GM18519 (cell line): ENCODE measurements at regions not wholly inside any gene's neighbourhood (a gene's known extent, or its start where the extent isn't known, plus 50 kb on each side); places are given as distances from the start of the nearest gene placed in this dataset.
"Not testable (repeated sequence)": the region's sequence is repeated elsewhere in the genome, so short reads cannot be mapped to it uniquely, and the experiment has no call there.

Experiments
- ATAC-seq: cut with Tn5 transposase; IDR thresholded peaks from one replicate; pipeline ENCODE4 v1.9.1; 2021; ENCODE audit warnings: mild to moderate bottlenecking, moderate library complexity; ENCODE audit not compliant: unreplicated experiment, low FRiP score

GRCh38 chr5:125972706-125973105 is 450.5 kb upstream of the GRAMD2B start:
- ATAC-seq: no peak

DNA sequence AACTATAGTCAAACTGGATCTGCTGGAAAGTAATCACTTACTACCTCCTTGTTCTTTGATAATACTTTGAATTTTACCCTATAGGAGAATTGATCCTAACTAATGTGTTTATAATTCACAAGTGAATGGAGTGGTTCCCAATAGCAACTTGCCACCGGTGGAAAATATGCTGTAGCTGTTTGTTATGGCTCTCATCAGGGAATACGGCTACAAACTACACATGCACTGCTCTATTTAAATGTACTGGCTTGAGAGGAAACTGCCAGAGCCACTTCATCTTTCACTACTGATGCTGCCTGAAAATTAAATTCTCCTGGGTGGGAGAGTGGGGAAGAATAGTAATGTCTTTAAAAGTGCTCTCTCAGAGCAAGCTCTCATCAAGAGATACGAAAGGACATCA is 448.5 kb upstream of the GRAMD2B start:
- no peak for ATAC-seq

DNA sequence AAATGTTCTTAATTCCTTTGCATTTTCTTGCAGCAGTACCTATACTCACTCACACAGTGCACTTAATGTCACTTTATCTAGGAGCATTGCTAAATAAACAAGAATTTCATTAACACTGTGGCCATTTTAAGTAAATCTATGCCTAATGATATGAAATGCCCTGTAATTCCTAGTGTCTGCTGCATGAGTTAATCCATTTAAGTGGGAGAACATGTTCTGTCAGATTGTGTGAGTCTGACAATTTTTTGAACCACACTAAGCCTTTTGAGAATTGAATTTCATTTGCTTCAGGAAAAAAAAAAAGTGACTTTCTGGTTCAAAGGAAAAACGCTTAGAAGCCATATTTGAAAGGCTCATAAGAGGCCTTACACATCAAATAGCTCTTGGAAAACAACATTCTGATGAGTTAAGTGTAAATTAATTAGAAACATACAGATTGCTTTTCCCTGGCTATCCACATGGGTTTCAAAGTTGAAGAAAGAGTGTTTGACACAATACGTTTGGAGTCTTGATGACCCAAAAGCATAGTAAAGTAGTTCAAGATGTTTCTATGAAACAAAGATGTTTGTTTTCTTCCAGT is 446.7 kb upstream of the GRAMD2B start:
- no peak for ATAC-seq

- no peak for ATAC-seq
Observed at GRCh38 chr5:125978015-125978414, 445.2 kb upstream of the GRAMD2B start.

GRCh38 chr5:125979636-125980035 is 443.6 kb upstream of the GRAMD2B start:
- ATAC-seq: no peak

- no peak for ATAC-seq
Observed at GRCh38 chr5:125981016-125981415, 442.2 kb upstream of the GRAMD2B start.

DNA sequence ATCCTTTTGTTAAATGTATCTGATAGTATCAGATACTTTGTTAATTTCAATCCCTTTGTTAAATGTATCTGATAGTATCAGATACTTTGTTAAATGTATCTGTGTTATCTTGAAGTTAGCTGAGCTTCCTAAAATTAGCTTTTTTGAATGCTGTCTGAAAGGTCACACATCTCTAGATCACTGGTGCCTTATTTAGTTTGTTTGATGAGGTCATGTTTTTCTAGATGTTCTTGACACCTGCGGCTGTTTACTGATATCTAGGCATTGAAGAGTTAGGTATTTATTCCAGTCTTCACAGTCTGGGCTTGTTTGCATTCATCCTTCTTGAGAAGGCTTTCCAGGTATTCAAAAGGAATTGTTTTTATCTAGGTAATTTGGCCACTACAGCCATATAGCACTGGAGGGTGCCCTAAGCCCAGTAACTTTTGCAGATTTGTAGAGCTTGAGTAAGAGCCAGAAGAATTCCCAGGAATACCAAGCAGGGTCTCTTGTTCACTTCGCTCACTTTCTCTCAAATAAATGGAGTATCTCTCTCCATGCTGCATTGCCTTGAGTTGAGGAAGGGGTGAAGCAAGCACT is 435.4 kb upstream of the GRAMD2B start:
- no peak for ATAC-seq

GRCh38 chr5:125992050-125992449 is 431.2 kb upstream of the GRAMD2B start:
- no peak for ATAC-seq

- not testable (repeated sequence) for ATAC-seq
Observed at GRCh38 chr5:125999271-126000030, 423.8 kb upstream of the GRAMD2B start.

- no peak for ATAC-seq
Observed at GRCh38 chr5:126000507-126000906, 422.7 kb upstream of the GRAMD2B start.

DNA sequence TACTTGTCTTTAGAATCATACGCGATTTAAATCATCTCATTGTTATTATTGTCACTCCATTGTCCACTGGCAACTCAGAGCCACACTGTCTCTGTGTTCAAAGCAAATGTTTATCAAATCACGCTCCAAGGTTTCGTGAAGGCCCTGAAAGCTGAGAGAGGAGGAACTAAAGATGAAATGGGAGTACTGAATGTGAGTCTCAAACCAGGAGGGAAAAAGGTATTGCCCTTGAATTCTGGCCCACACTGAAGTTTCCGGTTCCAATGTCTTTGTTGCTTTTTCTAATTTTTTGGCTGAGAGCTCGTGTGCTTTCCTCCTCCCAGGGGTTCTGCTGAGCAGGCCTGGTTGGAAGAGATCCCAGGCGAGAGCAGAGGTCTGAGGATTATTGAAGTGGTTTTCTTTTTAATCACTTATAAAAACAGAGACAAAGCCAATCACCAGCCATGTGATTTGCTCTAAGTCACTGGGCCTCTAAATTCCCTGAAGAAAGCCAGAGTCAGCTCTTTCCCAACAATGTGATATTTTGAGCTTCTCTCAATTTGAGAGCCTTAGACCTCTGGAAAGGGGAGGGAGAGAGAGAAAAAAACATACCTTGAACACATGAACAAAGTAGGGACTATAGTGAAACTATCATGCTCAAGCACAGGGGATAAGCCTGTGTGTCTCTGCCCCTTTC is 420.8 kb upstream of the GRAMD2B start:
- ATAC-seq: no peak

DNA sequence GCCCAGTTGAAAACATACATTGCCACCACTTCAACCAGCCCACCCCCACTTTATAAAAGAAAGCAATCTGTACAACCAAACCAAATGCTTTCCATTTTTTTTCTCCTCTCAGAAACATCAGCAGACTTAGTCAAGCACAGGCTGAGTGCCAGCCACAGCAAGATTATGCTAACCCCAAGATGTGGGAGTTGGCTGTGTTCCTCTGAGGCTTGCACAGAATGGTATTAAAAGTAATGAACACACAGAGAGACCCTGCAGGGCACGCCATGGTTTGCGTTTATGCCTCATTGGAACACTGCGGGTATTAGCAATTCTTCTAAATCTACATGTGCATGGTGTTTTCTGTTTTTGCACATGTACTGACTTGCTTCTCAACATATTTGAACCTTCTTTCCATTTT is 419.9 kb upstream of the GRAMD2B start:
- no peak for ATAC-seq

GRCh38 chr5:126004636-126005035 is 418.6 kb upstream of the GRAMD2B start:
- no peak for ATAC-seq

DNA sequence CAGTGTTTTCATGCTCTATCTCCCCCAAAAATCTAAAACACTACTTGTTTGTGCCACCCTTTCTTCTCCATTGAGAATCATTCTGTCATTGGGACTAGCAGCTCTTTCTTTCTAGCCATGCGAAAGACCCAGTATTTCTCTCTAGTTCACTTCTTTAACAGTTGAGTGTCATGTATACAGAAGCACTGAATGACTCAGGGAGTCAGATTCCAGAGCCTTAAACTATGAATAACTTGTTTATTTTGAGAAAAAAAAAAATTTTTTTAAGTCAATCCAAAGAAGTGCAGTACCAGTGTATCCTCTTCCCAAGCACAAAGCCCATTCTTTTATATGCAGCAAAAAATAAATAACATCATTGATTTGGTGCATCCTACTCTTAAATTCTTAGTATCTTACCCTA is 415.4 kb upstream of the GRAMD2B start:
- no peak for ATAC-seq

DNA sequence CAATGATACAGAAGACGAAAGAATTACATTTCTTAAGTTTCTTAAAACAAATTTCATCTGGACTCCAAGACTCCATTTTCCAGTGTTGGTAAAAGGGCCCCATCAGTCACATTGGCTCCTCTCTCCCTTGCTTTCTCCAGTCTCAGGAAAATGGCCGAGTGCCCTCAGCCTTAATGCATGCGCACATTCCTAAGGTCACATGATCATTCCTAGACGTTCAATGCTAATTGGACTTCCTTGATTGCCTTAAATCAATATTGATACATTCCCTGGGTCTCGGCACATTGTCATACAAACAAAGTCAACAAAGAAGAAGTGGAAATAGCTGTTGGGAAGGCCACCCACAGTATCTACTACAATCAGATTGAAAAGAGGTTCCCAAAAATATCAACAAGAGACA is 413.6 kb upstream of the GRAMD2B start:
- ATAC-seq: no peak

GRCh38 chr5:126011526-126011925 is 411.7 kb upstream of the GRAMD2B start:
- not testable (repeated sequence) for ATAC-seq

DNA sequence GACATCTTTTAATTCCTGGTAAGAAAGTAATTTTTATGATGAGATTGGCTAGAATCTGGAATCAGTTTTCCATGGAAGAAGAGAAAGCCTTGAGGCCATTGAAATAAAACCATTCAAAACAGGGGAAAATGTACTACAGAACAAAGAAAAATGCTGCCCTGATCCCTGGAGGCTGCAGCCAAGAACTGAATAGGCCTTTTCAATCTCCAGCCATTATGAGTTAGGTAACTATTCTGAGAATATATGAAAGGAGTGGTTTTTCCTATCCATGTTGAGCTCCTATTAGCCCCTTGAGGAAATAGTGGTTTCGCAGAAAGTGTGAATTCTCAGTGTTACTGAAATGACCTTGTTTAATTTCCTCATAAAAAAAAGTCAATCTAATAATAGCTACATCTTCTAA is 408.5 kb upstream of the GRAMD2B start:
- no peak for ATAC-seq

- no peak for ATAC-seq
Observed at GRCh38 chr5:126015235-126016181, 407.7 kb upstream of the GRAMD2B start.

DNA sequence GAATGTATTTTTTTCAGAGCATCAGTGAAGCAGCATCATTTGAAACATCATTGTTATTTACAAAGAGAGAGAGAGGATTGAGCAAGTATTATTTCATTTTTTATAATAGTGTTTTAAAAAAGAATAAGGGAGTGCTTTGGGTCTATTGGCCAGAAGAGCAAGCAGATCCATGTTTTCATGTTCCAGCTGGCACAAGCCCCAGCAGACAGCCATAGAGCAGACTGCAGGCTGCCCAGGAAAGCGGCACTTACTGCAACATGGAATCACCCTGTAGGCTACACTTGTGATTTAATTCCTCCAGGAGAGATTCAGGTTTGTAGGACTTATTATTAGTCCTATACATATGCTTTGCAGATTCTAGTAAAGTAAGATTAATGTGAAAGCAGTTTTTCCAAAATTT is 407.0 kb upstream of the GRAMD2B start:
- ATAC-seq: no peak

DNA sequence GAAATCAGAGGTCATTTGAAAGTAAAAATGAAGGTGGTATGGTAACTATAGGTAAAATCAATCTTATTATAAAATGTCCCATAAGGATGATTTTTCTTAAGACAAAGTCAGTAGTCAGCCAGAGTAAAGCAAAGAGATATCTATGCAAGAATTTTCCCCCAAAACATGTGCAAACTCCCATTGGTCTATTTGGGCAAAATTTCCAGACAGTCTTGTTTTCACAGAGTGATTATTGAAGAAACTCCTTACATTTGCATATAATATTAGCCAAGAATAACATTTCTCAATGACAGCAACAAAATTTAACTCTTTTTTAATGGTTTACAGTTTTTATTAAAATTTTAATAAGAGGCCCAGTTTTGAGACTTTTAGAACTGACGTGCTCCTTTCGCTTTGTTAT is 406.1 kb upstream of the GRAMD2B start:
- no peak for ATAC-seq
